ENCODE measurements at regions not wholly inside any gene's neighbourhood (a gene's known extent, or its start where the extent isn't known, plus 50 kb on each side); places are given as distances from the start of the nearest gene placed in this dataset.
"Not testable (repeated sequence)": the region's sequence is repeated elsewhere in the genome, so short reads cannot be mapped to it uniquely, and the experiment has no call there.

GRCh38 chr4:101630319-101630986, 160.1 kb upstream of the BANK1 start:
- Histone ChIP-seq H3K4me1 (no peaks in the 10 kb centered on the region), H3K9me3 (no peaks in the 10 kb centered on the region), H3K27me3 (no peaks in the 10 kb centered on the region), H3K36me3 (no peaks in the 10 kb centered on the region), H3K4me3 (no peak overlapping the region), H3K27ac (no peak overlapping the region)
- DNase-seq (ENCODE audit: low spot score in 2 of 2), result no peak
- WGBS, result 84% methylated on average over 4 of the region's 4 CpGs
- TF ChIP-seq POLR2A (IDR thresholded peaks at IDR 0.05) (no peak), EP300 (IDR thresholded peaks at IDR 0.05) (no peak), POLR2AphosphoS5 (IDR thresholded peaks at IDR 0.05) (no peak), CTCF (IDR thresholded peaks at IDR 0.05) (no peak)

DNA sequence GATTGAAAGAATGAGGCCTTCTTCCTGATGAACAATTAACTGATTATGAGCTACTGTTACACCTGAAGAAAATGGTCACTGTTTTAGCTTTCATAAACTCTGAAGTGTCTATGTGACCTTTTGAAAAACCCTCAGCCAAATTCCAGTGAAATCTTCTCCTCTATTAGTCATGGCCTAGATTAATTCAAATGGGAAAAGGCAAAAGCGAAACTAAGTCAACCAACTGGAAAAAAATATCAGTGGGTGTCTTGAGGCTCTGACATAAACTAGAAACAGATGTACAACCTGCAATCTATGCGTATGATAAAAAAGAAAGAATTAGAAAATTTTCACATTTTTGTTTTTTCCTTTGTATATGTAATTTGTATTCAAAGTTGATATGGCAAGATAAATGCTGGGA, 169.4 kb upstream of the BANK1 start:
- 59% methylated on average over 2 of the region's 2 CpGs for WGBS
- no peak overlapping the region for H3K27ac ChIP-seq
- no peaks in the 10 kb centered on the region for H3K9me3 ChIP-seq
- DNase-seq (ENCODE audit: low spot score in 2 of 2), result no peak
- H3K36me3 ChIP-seq, result no peaks in the 10 kb centered on the region
- no peaks in the 10 kb centered on the region for H3K27me3 ChIP-seq
- H3K4me1 ChIP-seq, result no peaks in the 10 kb centered on the region
- TF ChIP-seq CTCF (IDR thresholded peaks at IDR 0.05) (no peak), POLR2AphosphoS5 (IDR thresholded peaks at IDR 0.05) (no peak), POLR2A (IDR thresholded peaks at IDR 0.05) (no peak), EP300 (IDR thresholded peaks at IDR 0.05) (no peak)
- no peak overlapping the region for H3K4me3 ChIP-seq

DNA sequence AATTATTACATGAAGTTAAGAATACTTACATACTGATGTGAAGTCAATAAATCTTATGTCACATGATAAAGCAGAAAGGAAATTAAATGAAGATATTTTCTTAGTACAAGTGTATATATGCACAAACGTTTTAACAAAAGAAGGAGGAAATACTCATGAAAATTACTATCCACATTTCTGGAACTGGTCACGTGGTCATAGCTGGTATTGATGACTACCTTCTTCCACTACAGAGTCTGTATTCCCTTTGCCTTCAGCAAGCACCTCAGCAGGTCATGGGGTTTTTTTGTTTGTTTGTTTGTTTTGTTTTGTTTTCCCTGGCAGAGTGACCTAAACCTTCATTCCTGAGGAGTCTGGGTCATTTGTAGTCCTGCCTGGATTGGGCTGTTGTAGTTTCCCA, 174.9 kb upstream of the BANK1 start:
- DNase-seq (ENCODE audit: low spot score in 2 of 2), result no peak
- 74% methylated on average over 2 of the region's 2 CpGs for WGBS
- Histone ChIP-seq H3K27ac (no peak overlapping the region), H3K36me3 (no peaks in the 10 kb centered on the region), H3K9me3 (no peaks in the 10 kb centered on the region), H3K4me1 (no peaks in the 10 kb centered on the region), H3K4me3 (no peak overlapping the region), H3K27me3 (no peaks in the 10 kb centered on the region)
- TF ChIP-seq CTCF (IDR thresholded peaks at IDR 0.05), result no peak
- TF ChIP-seq EP300 (IDR thresholded peaks at IDR 0.05), result no peak
- TF ChIP-seq POLR2AphosphoS5 (IDR thresholded peaks at IDR 0.05), result no peak

DNA sequence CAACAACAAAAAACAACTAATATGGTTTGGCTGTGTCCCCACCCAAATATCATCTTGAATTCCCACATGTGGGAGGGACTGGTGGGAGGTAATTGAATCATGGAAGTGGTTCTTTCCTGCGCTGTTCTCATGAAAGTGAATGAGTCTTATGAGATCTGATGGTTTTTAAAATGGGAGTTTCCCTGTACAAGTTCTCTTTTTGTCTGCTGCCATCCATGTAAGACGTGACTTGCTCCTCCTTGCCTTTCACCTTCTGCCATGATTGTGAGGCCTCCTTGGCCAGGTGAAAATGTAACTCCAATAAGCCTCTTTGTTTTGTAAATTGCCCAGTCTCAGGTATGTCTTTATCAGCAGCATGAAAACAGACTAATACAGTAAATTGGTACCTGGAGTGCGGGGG, 183.5 kb upstream of the BANK1 start:
- H3K27me3 ChIP-seq; H3K4me1 ChIP-seq; H3K4me3 ChIP-seq; H3K36me3 ChIP-seq; H3K27ac ChIP-seq; DNase-seq (ENCODE audit: low spot score in 2 of 2); H3K9me3 ChIP-seq: not testable (repeated sequence)
- 91% methylated on average over 3 of the region's 3 CpGs for WGBS

- WGBS, result 87% methylated on average over 1 of the region's 1 CpG
- Histone ChIP-seq H3K36me3 (no peaks in the 10 kb centered on the region), H3K27ac (no peak overlapping the region), H3K9me3 (no peaks in the 10 kb centered on the region), H3K4me3 (no peak overlapping the region), H3K4me1 (peaks cover 7% of the 10 kb centered on the region), H3K27me3 (no peaks in the 10 kb centered on the region)
- TF ChIP-seq POLR2A (IDR thresholded peaks at IDR 0.05) (no peak), CTCF (IDR thresholded peaks at IDR 0.05) (no peak), EP300 (IDR thresholded peaks at IDR 0.05) (no peak), POLR2AphosphoS5 (IDR thresholded peaks at IDR 0.05) (no peak)
- no peak for DNase-seq (ENCODE audit: low spot score in 2 of 2)
Measured at GRCh38 chr4:101604976-101605375, 185.6 kb upstream of the BANK1 start.

DNA sequence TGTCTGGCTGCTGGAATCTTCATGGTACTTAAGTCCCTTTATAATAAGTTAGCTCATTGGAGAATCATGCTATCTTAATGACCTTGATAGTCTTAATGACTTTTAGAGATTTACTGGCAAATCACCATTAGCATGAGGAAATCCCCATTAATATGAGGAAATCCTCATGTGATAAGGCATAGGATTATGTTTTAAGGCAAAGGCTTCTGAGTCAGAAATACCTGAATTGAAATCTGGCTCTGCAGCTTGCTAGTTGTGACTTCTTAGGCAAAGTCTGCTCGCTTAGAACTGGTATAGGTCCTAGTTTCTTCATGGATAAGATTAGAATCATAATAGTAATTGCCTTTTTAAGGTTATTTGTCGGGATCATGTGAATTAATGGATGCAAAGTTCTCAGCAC, 190.2 kb upstream of the BANK1 start:
- no peak for DNase-seq (ENCODE audit: low spot score in 2 of 2)
- H3K27ac ChIP-seq, result no peak overlapping the region
- WGBS, result 57% methylated on average over 2 of the region's 2 CpGs

More for the DNA sequence above, 190.2 kb upstream of the BANK1 start:
- Histone ChIP-seq H3K9me3 (no peaks in the 10 kb centered on the region), H3K4me1 (peaks cover 7% of the 10 kb centered on the region), H3K4me3 (no peak overlapping the region), H3K27me3 (no peaks in the 10 kb centered on the region), H3K36me3 (no peaks in the 10 kb centered on the region)
- no peak for TF ChIP-seq POLR2AphosphoS5 (IDR thresholded peaks at IDR 0.05)
- no peak for TF ChIP-seq CTCF (IDR thresholded peaks at IDR 0.05)
- no peak for TF ChIP-seq EP300 (IDR thresholded peaks at IDR 0.05)
- TF ChIP-seq POLR2A (IDR thresholded peaks at IDR 0.05), result no peak

Measured in suprapubic skin (tissue), 4 donors.